Lung (tissue), 11 donors: ENCODE measurements at regions not wholly inside any gene's neighbourhood (a gene's known extent, or its start where the extent isn't known, plus 50 kb on each side); places are given as distances from the start of the nearest gene placed in this dataset.

Experiments
- ATAC-seq: fragments of 200-7000 bp; cut with Tn5 transposase; one replicate; pipeline ENCODE4 v1.9.1; 2020; ENCODE audit warnings: moderate number of reproducible peaks; ENCODE audit not compliant: insufficient read depth, low FRiP score
- DNase-seq, 3 donors: peaks; one replicate each; pipeline ENCODE4 v3.0.0-alpha.2; 2013 to 2017
- H3K27ac ChIP-seq, 2 donors: one replicate each; pipeline ENCODE4 v1.5.1; 2013; ENCODE audit warnings: mild to moderate bottlenecking in 2 of 2, moderate library complexity in 2 of 2, control low read depth in 1 of 2, inconsistent platforms in 1 of 2, low read depth in 1 of 2, low read length in 1 of 2
- H3K27me3 ChIP-seq, 3 donors: one replicate each; pipeline ENCODE4 v1.5.1; 2013; ENCODE audit warnings: low read length in 2 of 3; ENCODE audit not compliant: control insufficient read depth in 3 of 3, insufficient read depth in 3 of 3
- H3K36me3 ChIP-seq, 4 donors: one replicate each; pipeline ENCODE4 v1.5.1; 2013; ENCODE audit warnings: low read length in 4 of 4, mild to moderate bottlenecking in 1 of 4, moderate library complexity in 1 of 4; ENCODE audit not compliant: control insufficient read depth in 4 of 4, insufficient read depth in 4 of 4
- H3K4me1 ChIP-seq, 5 donors: one replicate each; pipeline ENCODE4 v1.5.1; 2013; ENCODE audit warnings: low read length in 5 of 5, mild to moderate bottlenecking in 2 of 5, moderate library complexity in 1 of 5; ENCODE audit not compliant: control insufficient read depth in 5 of 5, insufficient read depth in 5 of 5
- H3K4me3 ChIP-seq: one replicate; pipeline ENCODE4 v1.5.1; 2013; ENCODE audit warnings: mild to moderate bottlenecking, control low read depth, moderate library complexity
- H3K9ac ChIP-seq, 2 donors: one replicate each; pipeline ENCODE4 v1.5.1; 2013; ENCODE audit warnings: low read length in 2 of 2, control low read depth in 1 of 2; ENCODE audit not compliant: insufficient read depth in 1 of 2
- H3K9me3 ChIP-seq, 4 donors: one replicate each; pipeline ENCODE4 v1.5.1; 2013; ENCODE audit warnings: low read length in 3 of 4, mild to moderate bottlenecking in 1 of 4, moderate library complexity in 1 of 4; ENCODE audit not compliant: control insufficient read depth in 4 of 4, insufficient read depth in 3 of 4
- WGBS, 2 donors: extraction: QIAGEN DNeasy Blood & Tissue Kit; methylation state at CpG; one replicate each; pipeline ENCODE4 v1.1.7; 2013; 5-methylcytosine and 5-hydroxymethylcytosine counted together
- TF ChIP-seq, protein P1 (sequence below): IDR thresholded peaks from 2 replicates; pipeline ENCODE4 v1.5.1; 2012; ENCODE audit warnings: mild to moderate bottlenecking; ENCODE audit errors: control extremely low read depth, extremely low read depth
- donor health status: control.
- donor health status: control.
- donor health status: Bipolar disorder and iron deficiency.
- donor health status: healthy.
- donor health status: DM: yes; HTN: yes; CAD: no.

DNA sequence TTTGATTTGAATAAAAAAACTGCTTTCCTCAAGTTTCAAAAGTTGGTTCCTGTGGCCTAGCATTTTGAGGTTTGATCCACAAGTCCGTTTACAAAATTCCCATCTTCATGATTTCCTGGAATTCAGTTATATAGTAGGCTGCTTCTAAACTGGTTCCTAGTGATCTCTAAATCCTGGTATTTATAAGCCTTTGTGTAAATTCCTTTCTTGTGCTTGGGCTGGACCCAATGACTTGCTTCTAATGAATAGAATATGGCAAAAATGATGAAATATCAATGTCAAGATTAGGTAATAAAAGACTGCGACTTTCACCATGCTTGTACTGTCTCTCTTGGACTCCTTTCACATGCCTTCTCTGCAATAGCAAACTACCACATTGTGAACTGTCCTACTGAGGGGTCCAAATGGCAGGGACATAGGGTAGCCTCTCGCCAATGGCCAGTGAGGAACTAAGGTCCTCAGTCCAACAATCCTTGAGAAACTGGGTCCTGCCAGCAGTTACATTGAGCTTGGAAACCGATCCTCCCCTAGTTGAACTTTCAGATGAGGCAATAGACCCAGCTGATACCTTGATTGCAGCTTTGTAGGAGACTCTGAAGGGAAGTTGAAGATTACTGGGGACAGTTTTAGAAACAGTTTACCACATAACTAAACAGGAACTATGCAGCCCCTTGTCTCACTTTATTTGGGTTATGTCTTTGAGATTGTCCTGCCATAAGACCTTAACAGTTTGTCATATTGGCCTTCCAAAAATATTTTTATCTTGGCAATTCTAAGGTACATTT lies 303.9 kb upstream of the TBC1D5 start:
- Histone ChIP-seq H3K9ac (no peak overlapping the region), H3K4me3 (no peak overlapping the region), H3K36me3 (no peaks in the 10 kb centered on the region), H3K4me1 (peaks cover 0 to 1% (median 0%) of the 10 kb centered on the region in 5 donors), H3K9me3 (no peaks in the 10 kb centered on the region), H3K27ac (no peak overlapping the region), H3K27me3 (no peaks in the 10 kb centered on the region)
- ATAC-seq (no peak), DNase-seq (no peak)
- 45 to 69% methylated on average over 4 of the region's 4 CpGs for WGBS, 2 donors
- TF ChIP-seq, protein P1, sequence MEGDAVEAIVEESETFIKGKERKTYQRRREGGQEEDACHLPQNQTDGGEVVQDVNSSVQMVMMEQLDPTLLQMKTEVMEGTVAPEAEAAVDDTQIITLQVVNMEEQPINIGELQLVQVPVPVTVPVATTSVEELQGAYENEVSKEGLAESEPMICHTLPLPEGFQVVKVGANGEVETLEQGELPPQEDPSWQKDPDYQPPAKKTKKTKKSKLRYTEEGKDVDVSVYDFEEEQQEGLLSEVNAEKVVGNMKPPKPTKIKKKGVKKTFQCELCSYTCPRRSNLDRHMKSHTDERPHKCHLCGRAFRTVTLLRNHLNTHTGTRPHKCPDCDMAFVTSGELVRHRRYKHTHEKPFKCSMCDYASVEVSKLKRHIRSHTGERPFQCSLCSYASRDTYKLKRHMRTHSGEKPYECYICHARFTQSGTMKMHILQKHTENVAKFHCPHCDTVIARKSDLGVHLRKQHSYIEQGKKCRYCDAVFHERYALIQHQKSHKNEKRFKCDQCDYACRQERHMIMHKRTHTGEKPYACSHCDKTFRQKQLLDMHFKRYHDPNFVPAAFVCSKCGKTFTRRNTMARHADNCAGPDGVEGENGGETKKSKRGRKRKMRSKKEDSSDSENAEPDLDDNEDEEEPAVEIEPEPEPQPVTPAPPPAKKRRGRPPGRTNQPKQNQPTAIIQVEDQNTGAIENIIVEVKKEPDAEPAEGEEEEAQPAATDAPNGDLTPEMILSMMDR = no peak

DNA sequence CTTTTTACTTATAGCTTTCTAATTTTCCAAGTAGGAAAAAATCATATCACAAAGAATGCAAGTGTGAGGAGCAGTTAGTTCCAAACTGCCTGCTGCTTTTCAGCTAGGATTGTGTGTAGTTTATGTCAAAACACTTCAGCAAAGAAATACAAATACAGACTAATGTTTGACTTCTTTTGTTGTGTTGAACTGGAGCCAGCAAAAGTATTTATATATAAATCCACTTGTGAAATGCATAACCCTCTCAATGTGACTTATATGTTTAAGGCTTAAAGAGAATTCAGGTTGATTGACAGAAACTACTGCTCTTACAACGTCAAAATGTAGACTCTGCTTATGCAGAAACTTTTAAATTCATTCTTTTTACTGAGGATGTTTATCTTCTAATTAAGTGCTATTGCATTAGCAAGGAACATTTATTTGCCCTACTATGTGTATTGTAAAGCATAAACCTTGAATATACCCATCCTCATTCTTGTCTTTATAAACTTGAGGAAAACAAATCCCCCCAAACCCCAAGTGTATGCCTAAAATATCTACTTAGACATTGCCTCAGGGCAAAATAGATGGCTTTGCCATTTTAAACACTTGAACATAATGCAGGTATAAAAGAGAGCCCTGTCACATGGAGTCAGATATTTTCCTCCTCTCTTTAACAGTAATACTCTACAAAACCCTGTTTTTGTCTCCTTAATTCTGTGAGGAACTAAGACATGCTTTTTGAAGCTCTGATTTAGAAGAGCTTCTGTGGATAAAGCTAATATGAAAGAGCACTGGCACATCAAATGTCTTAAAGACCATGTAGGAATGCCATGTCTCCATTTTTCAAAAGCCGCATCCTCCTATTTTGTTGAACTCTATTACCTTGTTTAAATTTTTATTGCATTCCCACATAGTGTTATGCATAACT lies 302.8 kb upstream of the TBC1D5 start:
- no peak overlapping the region for H3K4me3 ChIP-seq
- no peak overlapping the region for H3K27ac ChIP-seq
- no peak overlapping the region for H3K9ac ChIP-seq
- H3K27me3 ChIP-seq = no peaks in the 10 kb centered on the region
- DNase-seq (peak in 2 of 3 donors; percentile 56), ATAC-seq (no peak)
- WGBS, 2 donors = 65 to 78% methylated on average over 2 of the region's 2 CpGs
- TF ChIP-seq, protein P1 = no peak
- peaks cover 0 to 1% (median 0%) of the 10 kb centered on the region in 5 donors for H3K4me1 ChIP-seq
- no peaks in the 10 kb centered on the region for H3K36me3 ChIP-seq
- H3K9me3 ChIP-seq = no peaks in the 10 kb centered on the region

DNA sequence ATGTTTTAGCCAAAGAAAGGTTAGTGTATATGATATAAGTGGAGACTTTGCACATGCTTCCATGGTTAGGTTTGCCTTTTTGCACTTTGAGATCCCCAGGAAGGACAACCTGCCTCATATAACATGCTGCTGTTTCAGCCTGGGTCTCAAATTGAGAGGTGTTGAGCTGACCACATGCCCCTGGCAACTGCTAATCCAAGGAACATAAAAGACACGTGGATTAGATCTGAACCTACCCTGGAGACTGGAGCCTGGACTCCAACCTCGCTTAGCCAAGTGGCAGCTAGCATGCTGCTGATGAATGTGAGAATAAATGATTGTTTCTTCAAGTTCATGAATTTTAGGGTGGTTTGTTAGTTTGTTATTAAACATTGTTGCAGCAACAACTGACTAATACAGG lies 301.8 kb upstream of the TBC1D5 start:
- no peaks in the 10 kb centered on the region for H3K36me3 ChIP-seq
- no peak overlapping the region for H3K4me3 ChIP-seq
- 76 to 84% methylated on average over 2 of the region's 2 CpGs for WGBS, 2 donors
- no peak for DNase-seq
- no peak overlapping the region for H3K27ac ChIP-seq
- H3K9me3 ChIP-seq = no peaks in the 10 kb centered on the region
- H3K9ac ChIP-seq = no peak overlapping the region
- H3K4me1 ChIP-seq = peaks cover 0 to 1% (median 0%) of the 10 kb centered on the region in 5 donors
- ATAC-seq = no peak
- H3K27me3 ChIP-seq = no peaks in the 10 kb centered on the region
- TF ChIP-seq, protein P1 = no peak
